ENCODE measurements at regions not wholly inside any gene's neighbourhood (a gene's known extent, or its start where the extent isn't known, plus 50 kb on each side); places are given as distances from the start of the nearest gene placed in this dataset.

GRCh38 chr6:105819745-105820144 is 266.4 kb upstream of the PRDM1 start:
- no peak overlapping the region for H3K4me3 ChIP-seq (ENCODE audit: low read depth, low read length)
- no peak for TF ChIP-seq CTCF (IDR thresholded peaks at IDR 0.05; ENCODE audit: low read depth, low read length, missing control alignments)
- no peak for DNase-seq (ENCODE audit: low read depth)
- in situ Hi-C loops (cut with HindIII; ENCODE audit: low sequenced_read_pairs), result no loop called here

DNA sequence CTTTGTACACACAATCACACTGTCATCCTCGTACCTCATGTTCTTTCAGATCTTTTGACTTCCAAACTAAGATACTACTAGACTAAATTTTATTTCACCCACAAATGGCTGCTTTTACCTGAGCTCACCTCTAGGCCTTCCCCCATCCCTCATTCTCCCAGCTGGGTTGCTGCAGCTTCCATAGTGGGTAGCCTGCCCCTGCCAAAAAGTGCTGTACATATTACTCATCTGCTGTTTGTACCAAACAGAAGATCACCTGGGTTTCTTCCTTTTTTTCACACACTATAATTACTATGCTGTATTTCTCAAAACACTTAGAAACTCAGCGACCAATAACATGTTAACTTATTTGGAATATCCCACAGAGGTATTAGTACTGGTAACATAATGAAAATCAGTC is 267.6 kb upstream of the PRDM1 start:
- H3K4me3 ChIP-seq (ENCODE audit: low read depth, low read length), result no peak overlapping the region
- DNase-seq (ENCODE audit: low read depth), result no peak
- TF ChIP-seq CTCF (IDR thresholded peaks at IDR 0.05; ENCODE audit: low read depth, low read length, missing control alignments), result no peak
- in situ Hi-C loops (cut with HindIII; ENCODE audit: low sequenced_read_pairs), result no loop called here

DNA sequence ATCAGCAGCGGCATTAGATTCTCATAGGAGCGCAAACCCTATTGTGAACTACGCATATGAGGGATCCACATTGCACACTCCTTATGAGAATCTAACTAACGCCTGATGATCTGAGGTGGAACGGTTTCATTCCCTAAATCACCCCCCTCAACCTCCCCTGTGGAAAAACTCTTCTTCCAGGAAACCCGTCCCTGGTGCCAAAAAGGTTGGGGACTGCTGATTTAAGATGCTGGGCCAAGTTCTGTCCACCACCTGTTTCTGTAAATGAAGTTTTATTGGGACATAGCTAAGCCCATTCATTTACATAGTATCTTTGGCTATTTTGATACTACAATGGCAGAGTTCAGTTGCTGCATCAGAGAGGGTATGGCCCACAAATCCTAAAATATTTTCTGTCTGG is 268.2 kb upstream of the PRDM1 start:
- TF ChIP-seq CTCF (IDR thresholded peaks at IDR 0.05; ENCODE audit: low read depth, low read length, missing control alignments), result no peak
- in situ Hi-C loops (cut with HindIII; ENCODE audit: low sequenced_read_pairs), result no loop called here
- H3K4me3 ChIP-seq (ENCODE audit: low read depth, low read length), result no peak overlapping the region
- no peak for DNase-seq (ENCODE audit: low read depth)

DNA sequence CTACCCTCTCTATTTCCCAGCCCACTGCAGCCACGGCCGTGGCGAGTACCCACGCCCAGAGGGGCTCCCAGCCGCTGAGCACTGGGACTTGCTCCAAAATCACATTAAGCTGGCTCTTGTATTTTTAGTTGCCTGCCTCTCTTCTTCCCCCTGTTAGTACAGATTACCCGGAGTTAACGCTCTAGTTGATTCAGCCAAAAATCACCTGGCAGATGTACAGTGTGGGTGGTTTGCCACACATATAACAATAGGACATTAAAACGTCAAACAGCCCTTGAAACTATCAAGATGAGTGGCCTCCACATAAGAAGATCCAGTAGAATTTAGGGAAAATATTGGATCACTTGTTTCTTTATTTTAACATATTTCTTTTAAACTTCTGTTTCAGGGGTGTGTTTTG is 268.8 kb upstream of the PRDM1 start:
- no peak for TF ChIP-seq CTCF (IDR thresholded peaks at IDR 0.05; ENCODE audit: low read depth, low read length, missing control alignments)
- DNase-seq (ENCODE audit: low read depth), result no peak
- in situ Hi-C loops (cut with HindIII; ENCODE audit: low sequenced_read_pairs), result no loop called here
- no peak overlapping the region for H3K4me3 ChIP-seq (ENCODE audit: low read depth, low read length)

GRCh38 chr6:105816847-105817246 is 269.3 kb upstream of the PRDM1 start:
- H3K4me3 ChIP-seq (ENCODE audit: low read depth, low read length), result no peak overlapping the region
- in situ Hi-C loops (cut with HindIII; ENCODE audit: low sequenced_read_pairs), result no loop called here
- TF ChIP-seq CTCF (IDR thresholded peaks at IDR 0.05; ENCODE audit: low read depth, low read length, missing control alignments), result no peak
- no peak for DNase-seq (ENCODE audit: low read depth)

GRCh38 chr6:105815661-105816555 is 270.2 kb upstream of the PRDM1 start:
- H3K4me3 ChIP-seq (ENCODE audit: low read depth, low read length), result no peak overlapping the region
- TF ChIP-seq CTCF (IDR thresholded peaks at IDR 0.05; ENCODE audit: low read depth, low read length, missing control alignments), result no peak
- in situ Hi-C loops (cut with HindIII; ENCODE audit: low sequenced_read_pairs), result no loop called here
- DNase-seq (ENCODE audit: low read depth), result no peak
